Sigmoid colon (tissue), 6 donors: ENCODE measurements at regions not wholly inside any gene's neighbourhood (a gene's known extent, or its start where the extent isn't known, plus 50 kb on each side); places are given as distances from the start of the nearest gene placed in this dataset.

Source experiments
- DNase-seq: peaks from one replicate; pipeline ENCODE4 v3.0.0-alpha.2; 2019
- H3K27ac ChIP-seq, 4 donors: fragments of 200-600 bp; sonication (generic); one replicate each; pipeline ENCODE4 v1.5.1; 2016 to 2019; ENCODE audit warnings: mild to moderate bottlenecking in 1 of 4
- H3K27me3 ChIP-seq, 3 donors: fragments of 200-600 bp; sonication (generic); one replicate each; pipeline ENCODE4 v1.5.1; 2019; ENCODE audit warnings: mild to moderate bottlenecking in 1 of 3
- H3K36me3 ChIP-seq, 4 donors: fragments of 200-600 bp; sonication (generic); one replicate each; pipeline ENCODE4 v1.5.1; 2016 to 2019
- H3K4me1 ChIP-seq, 4 donors: fragments of 200-600 bp; sonication (generic); one replicate each; pipeline ENCODE4 v1.5.1; 2017 to 2019
- H3K4me3 ChIP-seq, 4 donors: fragments of 200-600 bp; sonication (generic); one replicate each; pipeline ENCODE4 v1.5.1; 2017 to 2019; ENCODE audit warnings: mild to moderate bottlenecking in 2 of 4, moderate library complexity in 1 of 4
- H3K9me3 ChIP-seq, 4 donors: fragments of 200-600 bp in 3 of 4; sonication (generic) in 3 of 4; one replicate each; pipeline versions ENCODE4 v1.5.1 to v1.6.1; 2013 to 2019
- CTCF ChIP-seq, 4 experiments: fragments of 450-650 bp in 3 of 4; fragments of 200-600 bp in 1 of 4; IDR thresholded peaks; one replicate each; pipeline ENCODE4 v1.5.1; 2016 to 2019; ENCODE audit warnings: antibody characterized with exemption in 4 of 4, mild to moderate bottlenecking in 3 of 4, moderate library complexity in 2 of 4
- EP300 ChIP-seq, 4 donors: sonication (generic); formaldehyde crosslinking; IDR thresholded peaks; one replicate each; pipeline ENCODE4 v1.6.1; 2017; ENCODE audit warnings: antibody characterized with exemption in 4 of 4
- POLR2A ChIP-seq, 2 donors: fragments of 450-650 bp; IDR thresholded peaks; one replicate each; pipeline ENCODE4 v1.6.1; 2016; ENCODE audit warnings: antibody characterized with exemption in 2 of 2, mild to moderate bottlenecking in 2 of 2, moderate library complexity in 2 of 2
- POLR2AphosphoS5 ChIP-seq, 4 donors: sonication (generic); formaldehyde crosslinking; IDR thresholded peaks; one replicate each; pipeline ENCODE4 v1.6.1; 2017; ENCODE audit warnings: antibody characterized with exemption in 4 of 4
- WGBS, 2 donors: extraction: QIAGEN DNeasy Blood & Tissue Kit; methylation state at CpG; one replicate each; pipeline ENCODE4 v1.1.7; 2013; 5-methylcytosine and 5-hydroxymethylcytosine counted together
- intact Hi-C: fragments of 100-400 bp; cut with DNase I; formaldehyde crosslinking; loops from one replicate; pipeline ENCODE4 v1.15.1; 2023
- donor health status: healthy with polysubstance abuse.
- donor health status: healthy.

- H3K36me3 ChIP-seq, result no peaks in the 10 kb centered on the region
- DNase-seq, result no peak
- no peak overlapping the region for H3K27ac ChIP-seq
- WGBS, 2 donors, result 71 to 89% methylated on average over 1 of the region's 1 CpG
- TF ChIP-seq POLR2AphosphoS5 (IDR thresholded peaks at IDR 0.05) (no peak), EP300 (IDR thresholded peaks at IDR 0.05) (no peak), POLR2A (IDR thresholded peaks at IDR 0.05) (no peak), CTCF (IDR thresholded peaks at IDR 0.05) (no peak)
- no peak overlapping the region for H3K4me3 ChIP-seq
- H3K4me1 ChIP-seq, result no peaks in the 10 kb centered on the region
- no peaks in the 10 kb centered on the region for H3K27me3 ChIP-seq
- intact Hi-C loops, result no loop called here
- no peaks in the 10 kb centered on the region for H3K9me3 ChIP-seq
These were observed 358.5 kb downstream of the TBC1D4 start for GRCh38 chr13:75123428-75123827.

GRCh38 chr13:75120085-75120484, 361.9 kb downstream of the TBC1D4 start:
- no peaks in the 10 kb centered on the region for H3K9me3 ChIP-seq
- no peaks in the 10 kb centered on the region for H3K4me1 ChIP-seq
- H3K27me3 ChIP-seq, result no peaks in the 10 kb centered on the region
- no peak for TF ChIP-seq POLR2A (IDR thresholded peaks at IDR 0.05)
- intact Hi-C loops, result no loop called here
- WGBS, 2 donors, result 72 to 76% methylated on average over 4 of the region's 4 CpGs
- no peaks in the 10 kb centered on the region for H3K36me3 ChIP-seq
- DNase-seq, result no peak
- no peak overlapping the region for H3K27ac ChIP-seq
- H3K4me3 ChIP-seq, result no peak overlapping the region

- 59 to 81% methylated on average over 2 of the region's 2 CpGs for WGBS, 2 donors
- Histone ChIP-seq H3K27me3 (no peaks in the 10 kb centered on the region), H3K36me3 (no peaks in the 10 kb centered on the region), H3K4me3 (no peak overlapping the region), H3K4me1 (no peaks in the 10 kb centered on the region), H3K27ac (no peak overlapping the region), H3K9me3 (peaks cover 0 to 2% (median 0%) of the 10 kb centered on the region in 4 donors)
- intact Hi-C loops, result no loop called here
- TF ChIP-seq CTCF (IDR thresholded peaks at IDR 0.05) (no peak), POLR2A (IDR thresholded peaks at IDR 0.05) (no peak), POLR2AphosphoS5 (IDR thresholded peaks at IDR 0.05) (no peak), EP300 (IDR thresholded peaks at IDR 0.05) (no peak)
- no peak for DNase-seq
These were observed 366.8 kb downstream of the TBC1D4 start for GRCh38 chr13:75115171-75115570.

- no peaks in the 10 kb centered on the region for H3K27me3 ChIP-seq
- no peaks in the 10 kb centered on the region for H3K9me3 ChIP-seq
- H3K4me1 ChIP-seq, result no peaks in the 10 kb centered on the region
- no peak for DNase-seq
- no peak overlapping the region for H3K4me3 ChIP-seq
- TF ChIP-seq CTCF (IDR thresholded peaks at IDR 0.05), result no peak
- no peak for TF ChIP-seq POLR2A (IDR thresholded peaks at IDR 0.05)
- TF ChIP-seq EP300 (IDR thresholded peaks at IDR 0.05), result no peak
- no peak for TF ChIP-seq POLR2AphosphoS5 (IDR thresholded peaks at IDR 0.05)
- intact Hi-C loops, result no loop called here
- no peak overlapping the region for H3K27ac ChIP-seq
- H3K36me3 ChIP-seq, result no peaks in the 10 kb centered on the region
These were observed 378.0 kb downstream of the TBC1D4 start for GRCh38 chr13:75103976-75104375.

GRCh38 chr13:75102001-75102716, 379.8 kb downstream of the TBC1D4 start:
- no peaks in the 10 kb centered on the region for H3K9me3 ChIP-seq
- no peaks in the 10 kb centered on the region for H3K27me3 ChIP-seq
- WGBS, 2 donors, result 74 to 78% methylated on average over 5 of the region's 5 CpGs
- H3K4me3 ChIP-seq, result no peak overlapping the region
- no peak overlapping the region for H3K27ac ChIP-seq
- DNase-seq, result no peak
- no peaks in the 10 kb centered on the region for H3K4me1 ChIP-seq
- no peak for TF ChIP-seq POLR2AphosphoS5 (IDR thresholded peaks at IDR 0.05)
- TF ChIP-seq POLR2A (IDR thresholded peaks at IDR 0.05), result no peak
- TF ChIP-seq EP300 (IDR thresholded peaks at IDR 0.05), result no peak
- TF ChIP-seq CTCF (IDR thresholded peaks at IDR 0.05), result no peak
- intact Hi-C loops, result no loop called here
- no peaks in the 10 kb centered on the region for H3K36me3 ChIP-seq
